Liver (tissue), 8 donors: ENCODE measurements at regions not wholly inside any gene's neighbourhood (a gene's known extent, or its start where the extent isn't known, plus 50 kb on each side); places are given as distances from the start of the nearest gene placed in this dataset.

Experiments used
- DNase-seq: peaks from one replicate; pipeline ENCODE4 v3.0.0-alpha.2; 2017; ENCODE audit warnings: low spot score
- H3K27ac ChIP-seq, 2 donors: one replicate each; pipeline ENCODE4 v1.7.0; 2013; ENCODE audit warnings: inconsistent platforms in 2 of 2, low read length in 2 of 2, control low read depth in 1 of 2, low read depth in 1 of 2, mild to moderate bottlenecking in 1 of 2
- H3K27me3 ChIP-seq, 4 donors: one replicate each; pipeline versions ENCODE4 v1.6.1 to v1.7.0; 2013; ENCODE audit warnings: low read length in 3 of 4, inconsistent platforms in 1 of 4, mild to moderate bottlenecking in 1 of 4, moderate library complexity in 1 of 4; ENCODE audit not compliant: control insufficient read depth in 4 of 4, insufficient read depth in 4 of 4
- H3K36me3 ChIP-seq, 4 donors: one replicate each; pipeline versions ENCODE4 v1.6.1 to v1.7.0; 2013; ENCODE audit warnings: low read length in 3 of 4, mild to moderate bottlenecking in 3 of 4, low read depth in 1 of 4, moderate library complexity in 1 of 4; ENCODE audit not compliant: control insufficient read depth in 4 of 4, insufficient read depth in 3 of 4
- H3K4me1 ChIP-seq, 4 donors: one replicate each; pipeline versions ENCODE4 v1.6.1 to v1.7.0; 2013; ENCODE audit warnings: low read length in 3 of 4, mild to moderate bottlenecking in 3 of 4, moderate library complexity in 1 of 4; ENCODE audit not compliant: control insufficient read depth in 4 of 4, insufficient read depth in 4 of 4
- H3K4me3 ChIP-seq, 3 donors: one replicate each; pipeline versions ENCODE4 v1.6.1 to v1.7.0; 2013; ENCODE audit warnings: low read length in 3 of 3, control low read depth in 1 of 3, low read depth in 1 of 3, mild to moderate bottlenecking in 1 of 3
- H3K9ac ChIP-seq, 2 donors: one replicate each; pipeline ENCODE4 v1.7.0; 2013; ENCODE audit warnings: low read length in 2 of 2, mild to moderate bottlenecking in 2 of 2, moderate library complexity in 2 of 2, control low read depth in 1 of 2, low read depth in 1 of 2
- H3K9me3 ChIP-seq, 4 donors: one replicate each; pipeline versions ENCODE4 v1.6.1 to v1.7.0; 2013; ENCODE audit warnings: low read length in 3 of 4; ENCODE audit not compliant: control insufficient read depth in 4 of 4
- CTCF ChIP-seq: fragments of 150-350 bp; IDR thresholded peaks from 2 replicates; pipeline ENCODE4 v1.5.1; 2017; ENCODE audit warnings: improper control_type of control experiment, low read depth, low read length; ENCODE audit not compliant: missing input control
- EGR1 ChIP-seq, 2 donors: IDR thresholded peaks; 2 replicates each; pipeline ENCODE4 v1.6.1; 2016 to 2018; ENCODE audit warnings: antibody characterized with exemption in 2 of 2, low read depth in 2 of 2
- FOXA2 ChIP-seq: IDR thresholded peaks from 2 replicates; pipeline ENCODE4 v1.6.1; 2016; ENCODE audit warnings: antibody characterized with exemption
- GABPA ChIP-seq, 2 donors: IDR thresholded peaks in 1 of 2; conservative IDR thresholded peaks in 1 of 2; 2 replicates each; pipeline ENCODE4 v1.6.1; 2016; ENCODE audit warnings: antibody characterized with exemption in 2 of 2, mild to moderate bottlenecking in 1 of 2, moderate library complexity in 1 of 2
- HNF4A ChIP-seq, 2 donors: conservative IDR thresholded peaks; 2 replicates each; pipeline ENCODE4 v1.6.1; 2016; ENCODE audit warnings: antibody characterized with exemption in 2 of 2, mild to moderate bottlenecking in 2 of 2
- JUND ChIP-seq, 2 donors: IDR thresholded peaks; 2 replicates each; pipeline ENCODE4 v1.6.1; 2016; ENCODE audit warnings: antibody characterized with exemption in 2 of 2
- NR2F2 ChIP-seq: IDR thresholded peaks from 2 replicates; pipeline ENCODE4 v1.6.1; 2016; ENCODE audit warnings: antibody characterized with exemption
- RAD21 ChIP-seq, 2 donors: IDR thresholded peaks; 2 replicates each; pipeline ENCODE4 v1.6.1; 2016; ENCODE audit warnings: antibody characterized with exemption in 2 of 2, mild to moderate bottlenecking in 2 of 2
- RXRA ChIP-seq, 2 donors: IDR thresholded peaks; 2 replicates each; pipeline ENCODE4 v1.6.1; 2017 to 2018; ENCODE audit warnings: antibody characterized with exemption in 2 of 2, mild to moderate bottlenecking in 1 of 2
- SP1 ChIP-seq: IDR thresholded peaks from 2 replicates; pipeline ENCODE4 v1.6.1; 2018; ENCODE audit warnings: antibody characterized with exemption, mild to moderate bottlenecking
- TAF1 ChIP-seq: conservative IDR thresholded peaks from 2 replicates; pipeline ENCODE4 v1.6.1; 2016; ENCODE audit warnings: antibody characterized with exemption, mild to moderate bottlenecking
- YY1 ChIP-seq: IDR thresholded peaks from 2 replicates; pipeline ENCODE4 v1.6.1; 2016; ENCODE audit warnings: antibody characterized with exemption, mild to moderate bottlenecking
- WGBS: extraction: QIAGEN DNeasy Blood & Tissue Kit; methylation state at CpG from one replicate; pipeline ENCODE4 v1.1.7; 2013; 5-methylcytosine and 5-hydroxymethylcytosine counted together
- TF ChIP-seq, protein P1 (sequence below): IDR thresholded peaks from 2 replicates; pipeline ENCODE4 v1.6.1; 2016; ENCODE audit warnings: antibody characterized with exemption
- TF ChIP-seq, protein P2 (sequence below): IDR thresholded peaks from 2 replicates; pipeline ENCODE4 v1.6.1; 2016; ENCODE audit warnings: antibody characterized with exemption, mild to moderate bottlenecking
- TF ChIP-seq, protein P3 (sequence below): IDR thresholded peaks from 2 replicates; pipeline ENCODE4 v1.6.1; 2016; ENCODE audit warnings: antibody characterized with exemption
- donor health status: healthy.
- donor health status: healthy.
- donor health status: healthy.
- donor health status: healthy.
- donor health status: healthy.

- Histone ChIP-seq H3K9me3 (no peaks in the 10 kb centered on the region), H3K4me3 (no peak overlapping the region), H3K4me1 (no peaks in the 10 kb centered on the region), H3K9ac (no peak overlapping the region), H3K27me3 (no peaks in the 10 kb centered on the region), H3K27ac (no peak overlapping the region), H3K36me3 (no peaks in the 10 kb centered on the region)
- WGBS: 85% methylated on average over 3 of the region's 3 CpGs
- DNase-seq: no peak
- no peak for TF ChIP-seq HNF4A (conservative IDR thresholded peaks at IDR 0.05)
- TF ChIP-seq NR2F2: no peak
- no peak for TF ChIP-seq GABPA (IDR thresholded peaks at IDR 0.05 in 1 of 2, conservative IDR thresholded peaks at IDR 0.05 in 1 of 2)
These were observed 522.2 kb upstream of the ZNF717 start for GRCh38 chr3:76307556-76307955.

DNA sequence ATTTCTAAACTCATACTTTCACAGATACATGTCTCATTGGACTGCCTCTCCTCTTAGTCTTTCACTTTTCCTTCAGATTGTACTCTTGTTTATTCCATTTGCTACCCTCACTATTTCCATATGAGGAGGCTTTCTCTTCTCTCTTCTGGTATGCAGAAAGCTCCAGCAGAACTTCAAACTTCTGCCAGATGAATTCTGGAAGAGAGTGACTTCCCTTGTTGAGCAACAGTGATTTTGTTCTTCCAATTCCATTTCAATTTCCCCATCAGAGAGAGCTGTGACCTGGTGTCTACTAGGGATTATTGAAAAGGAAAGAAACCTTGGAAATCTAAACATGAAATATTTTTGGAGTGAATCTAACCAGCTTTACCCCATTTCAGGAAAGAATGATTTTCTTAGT is 523.2 kb upstream of the ZNF717 start:
- H3K9ac ChIP-seq: no peak overlapping the region
- TF ChIP-seq, protein P1, sequence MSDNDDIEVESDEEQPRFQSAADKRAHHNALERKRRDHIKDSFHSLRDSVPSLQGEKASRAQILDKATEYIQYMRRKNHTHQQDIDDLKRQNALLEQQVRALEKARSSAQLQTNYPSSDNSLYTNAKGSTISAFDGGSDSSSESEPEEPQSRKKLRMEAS: no peak
- TF ChIP-seq TAF1: no peak
- TF ChIP-seq NR2F2: no peak
- TF ChIP-seq RXRA (IDR thresholded peaks at IDR 0.05): no peak
- no peak for TF ChIP-seq RAD21 (IDR thresholded peaks at IDR 0.05)
- TF ChIP-seq GABPA (IDR thresholded peaks at IDR 0.05 in 1 of 2, conservative IDR thresholded peaks at IDR 0.05 in 1 of 2): no peak
- TF ChIP-seq CTCF: no peak
- no peak for TF ChIP-seq JUND (IDR thresholded peaks at IDR 0.05)
- TF ChIP-seq, protein P2, sequence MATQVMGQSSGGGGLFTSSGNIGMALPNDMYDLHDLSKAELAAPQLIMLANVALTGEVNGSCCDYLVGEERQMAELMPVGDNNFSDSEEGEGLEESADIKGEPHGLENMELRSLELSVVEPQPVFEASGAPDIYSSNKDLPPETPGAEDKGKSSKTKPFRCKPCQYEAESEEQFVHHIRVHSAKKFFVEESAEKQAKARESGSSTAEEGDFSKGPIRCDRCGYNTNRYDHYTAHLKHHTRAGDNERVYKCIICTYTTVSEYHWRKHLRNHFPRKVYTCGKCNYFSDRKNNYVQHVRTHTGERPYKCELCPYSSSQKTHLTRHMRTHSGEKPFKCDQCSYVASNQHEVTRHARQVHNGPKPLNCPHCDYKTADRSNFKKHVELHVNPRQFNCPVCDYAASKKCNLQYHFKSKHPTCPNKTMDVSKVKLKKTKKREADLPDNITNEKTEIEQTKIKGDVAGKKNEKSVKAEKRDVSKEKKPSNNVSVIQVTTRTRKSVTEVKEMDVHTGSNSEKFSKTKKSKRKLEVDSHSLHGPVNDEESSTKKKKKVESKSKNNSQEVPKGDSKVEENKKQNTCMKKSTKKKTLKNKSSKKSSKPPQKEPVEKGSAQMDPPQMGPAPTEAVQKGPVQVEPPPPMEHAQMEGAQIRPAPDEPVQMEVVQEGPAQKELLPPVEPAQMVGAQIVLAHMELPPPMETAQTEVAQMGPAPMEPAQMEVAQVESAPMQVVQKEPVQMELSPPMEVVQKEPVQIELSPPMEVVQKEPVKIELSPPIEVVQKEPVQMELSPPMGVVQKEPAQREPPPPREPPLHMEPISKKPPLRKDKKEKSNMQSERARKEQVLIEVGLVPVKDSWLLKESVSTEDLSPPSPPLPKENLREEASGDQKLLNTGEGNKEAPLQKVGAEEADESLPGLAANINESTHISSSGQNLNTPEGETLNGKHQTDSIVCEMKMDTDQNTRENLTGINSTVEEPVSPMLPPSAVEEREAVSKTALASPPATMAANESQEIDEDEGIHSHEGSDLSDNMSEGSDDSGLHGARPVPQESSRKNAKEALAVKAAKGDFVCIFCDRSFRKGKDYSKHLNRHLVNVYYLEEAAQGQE: no peak
- no peak for TF ChIP-seq FOXA2
- no peak for TF ChIP-seq SP1
- no peak for TF ChIP-seq EGR1 (IDR thresholded peaks at IDR 0.05; ENCODE audit: low read depth in 2 of 2)
- TF ChIP-seq YY1: no peak
- TF ChIP-seq, protein P3, sequence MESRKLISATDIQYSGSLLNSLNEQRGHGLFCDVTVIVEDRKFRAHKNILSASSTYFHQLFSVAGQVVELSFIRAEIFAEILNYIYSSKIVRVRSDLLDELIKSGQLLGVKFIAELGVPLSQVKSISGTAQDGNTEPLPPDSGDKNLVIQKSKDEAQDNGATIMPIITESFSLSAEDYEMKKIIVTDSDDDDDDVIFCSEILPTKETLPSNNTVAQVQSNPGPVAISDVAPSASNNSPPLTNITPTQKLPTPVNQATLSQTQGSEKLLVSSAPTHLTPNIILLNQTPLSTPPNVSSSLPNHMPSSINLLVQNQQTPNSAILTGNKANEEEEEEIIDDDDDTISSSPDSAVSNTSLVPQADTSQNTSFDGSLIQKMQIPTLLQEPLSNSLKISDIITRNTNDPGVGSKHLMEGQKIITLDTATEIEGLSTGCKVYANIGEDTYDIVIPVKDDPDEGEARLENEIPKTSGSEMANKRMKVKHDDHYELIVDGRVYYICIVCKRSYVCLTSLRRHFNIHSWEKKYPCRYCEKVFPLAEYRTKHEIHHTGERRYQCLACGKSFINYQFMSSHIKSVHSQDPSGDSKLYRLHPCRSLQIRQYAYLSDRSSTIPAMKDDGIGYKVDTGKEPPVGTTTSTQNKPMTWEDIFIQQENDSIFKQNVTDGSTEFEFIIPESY: no peak
- H3K27ac ChIP-seq: no peak overlapping the region
- no peak overlapping the region for H3K4me3 ChIP-seq
- no peaks in the 10 kb centered on the region for H3K9me3 ChIP-seq
- H3K36me3 ChIP-seq: no peaks in the 10 kb centered on the region
- no peaks in the 10 kb centered on the region for H3K27me3 ChIP-seq
- no peaks in the 10 kb centered on the region for H3K4me1 ChIP-seq
- DNase-seq: no peak
